ENCODE measurements at regions not wholly inside any gene's neighbourhood (a gene's known extent, or its start where the extent isn't known, plus 50 kb on each side); places are given as distances from the start of the nearest gene placed in this dataset.

DNA sequence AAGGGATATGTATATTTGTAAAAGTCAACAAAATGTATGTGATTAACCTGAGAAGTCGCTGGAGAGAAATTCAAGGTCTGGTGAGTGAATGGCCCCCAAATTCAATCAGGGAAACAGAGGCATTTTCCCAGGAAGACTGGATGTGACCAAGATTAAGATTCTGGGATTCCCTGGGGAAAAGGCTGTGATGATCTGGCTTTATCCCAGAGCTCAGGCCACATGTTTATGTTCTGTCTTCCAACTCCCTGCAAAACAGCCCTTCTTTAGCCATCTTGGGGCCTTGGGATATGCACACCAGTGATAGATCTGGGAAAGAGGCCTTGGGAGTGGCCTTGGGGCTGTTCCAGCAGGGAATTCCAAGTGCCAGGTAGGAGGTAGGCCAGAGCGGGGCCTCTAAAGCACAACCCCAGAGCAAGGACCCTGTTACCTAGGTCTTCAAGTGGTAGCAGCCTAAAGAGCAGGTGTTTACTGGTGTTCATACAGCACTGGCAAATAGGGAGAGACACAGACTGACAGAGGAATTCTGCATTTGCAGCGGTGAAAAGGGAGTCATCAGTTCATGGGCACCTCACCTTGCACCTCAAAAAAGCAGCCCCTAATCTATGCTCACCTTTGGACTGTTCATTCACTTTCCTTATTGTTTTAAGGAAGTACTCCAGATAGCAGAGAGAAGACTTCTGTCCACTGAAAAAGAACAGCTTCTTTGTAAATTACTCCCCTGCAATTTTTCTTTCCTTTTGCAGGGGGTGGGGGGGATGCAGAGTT lies 312.4 kb downstream of the BUD13 start:
- Mint-ChIP-seq H3K9me3 (no peaks in the 10 kb centered on the region), H3K4me1 (ENCODE audit: low read depth in 2 of 2) (no peaks in the 10 kb centered on the region), H3K4me3 (no peak overlapping the region), H3K36me3 (ENCODE audit: insufficient read depth) (no peaks in the 10 kb centered on the region), H3K27ac (no peak overlapping the region), H3K27me3 (peaks cover 38 to 58% of the 10 kb centered on the region in 2 donors)
- ATAC-seq (replicated peaks) (no peak), DNase-seq (no peak)

GRCh38 chr11:116459185-116460045 lies 313.4 kb downstream of the BUD13 start:
- H3K36me3 Mint-ChIP-seq (ENCODE audit: insufficient read depth): no peaks in the 10 kb centered on the region
- H3K4me3 Mint-ChIP-seq: no peak overlapping the region
- ATAC-seq (replicated peaks) (no peak), DNase-seq (no peak)
- peaks cover 38 to 60% of the 10 kb centered on the region in 2 donors for H3K27me3 Mint-ChIP-seq
- peak overlapping the region in 1 of 2 donors; percentile 15 for H3K27ac Mint-ChIP-seq
- no peaks in the 10 kb centered on the region for H3K9me3 Mint-ChIP-seq
- no peaks in the 10 kb centered on the region for H3K4me1 Mint-ChIP-seq (ENCODE audit: low read depth in 2 of 2)

DNA sequence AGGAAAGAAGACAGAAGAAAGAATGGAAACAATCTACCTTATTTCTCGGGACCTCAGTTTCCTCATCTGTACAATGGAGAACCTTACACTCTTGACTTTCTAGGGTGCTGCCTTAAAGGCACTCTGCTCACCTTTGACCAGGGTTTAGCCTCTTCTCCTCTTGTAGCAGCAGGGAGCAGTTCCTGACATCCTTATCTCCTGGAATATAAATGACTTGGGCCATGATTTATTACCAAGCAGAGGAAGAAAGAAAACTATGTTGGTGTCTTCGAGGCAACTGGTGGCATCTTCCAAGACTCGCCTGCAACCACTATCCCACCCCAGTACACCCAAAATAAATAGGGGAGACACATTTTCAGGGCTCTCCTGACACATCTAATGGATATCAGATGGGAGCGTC lies 314.2 kb downstream of the BUD13 start:
- ATAC-seq (replicated peaks): no peak
- no peak overlapping the region for H3K27ac Mint-ChIP-seq
- no peaks in the 10 kb centered on the region for H3K4me1 Mint-ChIP-seq (ENCODE audit: low read depth in 2 of 2)
- no peaks in the 10 kb centered on the region for H3K36me3 Mint-ChIP-seq (ENCODE audit: insufficient read depth)
- H3K27me3 Mint-ChIP-seq: peaks cover 38 to 65% of the 10 kb centered on the region in 2 donors
- DNase-seq: no peak
- H3K9me3 Mint-ChIP-seq: no peaks in the 10 kb centered on the region
- H3K4me3 Mint-ChIP-seq: no peak overlapping the region

DNA sequence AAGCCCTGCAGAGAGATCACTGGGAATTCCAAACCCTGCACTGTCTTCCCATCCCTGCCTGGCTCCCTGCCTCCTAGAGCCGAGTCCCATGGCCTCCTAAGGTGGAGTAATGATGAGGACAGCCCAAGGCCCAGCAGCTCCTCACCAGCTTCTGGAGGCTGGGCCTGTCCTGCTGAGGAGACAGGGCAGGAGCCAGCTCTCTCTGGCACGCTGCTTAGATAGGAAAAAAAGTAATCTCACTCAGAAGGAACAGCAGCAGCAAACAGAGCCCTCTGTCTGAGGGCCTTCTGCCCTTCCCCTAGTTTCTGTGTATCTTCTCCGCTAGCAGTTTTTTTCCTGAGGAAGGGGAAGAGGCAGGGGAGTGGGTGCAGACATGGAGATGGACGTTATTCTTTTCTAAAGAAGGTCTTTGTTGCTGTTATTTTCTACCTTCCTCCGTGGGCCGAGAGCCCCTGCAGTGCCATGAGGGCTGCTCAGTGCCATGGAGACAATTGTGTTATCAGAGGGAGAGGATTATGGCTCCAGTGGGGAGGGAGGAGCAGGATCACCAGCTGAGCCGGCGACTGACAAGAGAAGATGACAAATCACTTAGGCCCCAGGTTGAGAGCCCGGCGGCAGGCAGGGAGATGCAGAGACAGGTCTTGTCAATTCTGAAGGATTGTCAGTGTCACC lies 315.3 kb downstream of the BUD13 start:
- Mint-ChIP-seq H3K9me3 (no peaks in the 10 kb centered on the region), H3K27me3 (peaks cover 32 to 65% of the 10 kb centered on the region in 2 donors), H3K4me3 (no peak overlapping the region), H3K36me3 (ENCODE audit: insufficient read depth) (no peaks in the 10 kb centered on the region), H3K4me1 (ENCODE audit: low read depth in 2 of 2) (no peaks in the 10 kb centered on the region), H3K27ac (no peak overlapping the region)
- ATAC-seq (replicated peaks) (no peak), DNase-seq (no peak)

DNA sequence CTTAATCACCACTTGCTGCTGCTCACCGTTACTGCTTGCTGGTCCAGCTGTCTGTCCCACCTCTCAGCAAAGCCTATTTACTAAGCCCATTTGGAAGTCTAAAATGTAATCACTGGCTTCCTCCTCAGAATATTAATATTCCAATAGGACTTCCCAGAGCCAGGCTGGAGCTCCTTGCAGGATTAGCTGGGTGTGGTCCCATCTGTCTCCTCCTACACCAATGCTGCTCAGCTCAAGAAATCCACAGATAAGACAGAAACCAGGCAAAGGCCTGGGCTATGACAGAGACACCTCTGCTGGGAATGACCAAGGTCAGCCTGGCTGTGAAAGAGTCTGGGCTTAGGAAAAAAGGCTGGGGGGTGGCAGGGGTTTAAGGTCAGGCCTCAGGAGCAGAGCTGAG lies 317.8 kb downstream of the BUD13 start:
- Mint-ChIP-seq H3K4me1 (ENCODE audit: low read depth in 2 of 2) (no peaks in the 10 kb centered on the region), H3K36me3 (ENCODE audit: insufficient read depth) (no peaks in the 10 kb centered on the region), H3K9me3 (peaks cover 0 to 5% of the 10 kb centered on the region in 2 donors), H3K27me3 (peaks cover 31 to 56% of the 10 kb centered on the region in 2 donors), H3K27ac (no peak overlapping the region), H3K4me3 (no peak overlapping the region)
- ATAC-seq (replicated peaks) (no peak), DNase-seq (no peak)

DNA sequence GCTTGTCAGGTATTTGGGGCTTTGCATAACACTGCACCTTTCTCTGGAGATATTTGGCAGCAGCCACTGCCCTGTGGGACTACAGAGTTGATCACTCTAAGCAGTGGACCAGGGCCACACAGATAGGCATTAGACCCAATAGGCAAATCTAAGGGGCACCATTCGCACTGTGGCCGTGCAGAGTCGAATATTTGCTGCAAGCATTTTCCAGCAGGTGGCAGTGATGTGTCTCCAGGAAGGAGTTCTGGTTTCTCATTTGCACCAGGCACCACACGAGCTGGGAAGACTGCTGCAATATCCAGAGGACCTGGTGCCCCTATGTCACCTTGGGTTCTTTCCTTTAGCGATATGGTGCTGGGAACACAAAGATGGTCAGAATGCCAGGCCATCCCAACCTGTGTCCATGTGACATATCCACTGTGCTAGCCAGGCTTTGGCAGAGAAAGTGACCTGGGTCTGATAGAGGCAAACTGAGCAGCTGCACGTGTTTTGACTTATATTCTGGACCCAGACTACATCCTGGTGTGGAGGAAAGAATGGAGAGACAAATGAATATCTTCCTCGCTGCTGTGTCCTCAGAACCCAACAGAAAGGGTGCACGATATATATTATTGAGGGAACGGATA lies 318.7 kb downstream of the BUD13 start:
- H3K4me1 Mint-ChIP-seq (ENCODE audit: low read depth in 2 of 2): no peaks in the 10 kb centered on the region
- no peak overlapping the region for H3K4me3 Mint-ChIP-seq
- no peaks in the 10 kb centered on the region for H3K36me3 Mint-ChIP-seq (ENCODE audit: insufficient read depth)
- H3K9me3 Mint-ChIP-seq: peaks cover 0 to 5% of the 10 kb centered on the region in 2 donors
- no peak overlapping the region for H3K27ac Mint-ChIP-seq
- DNase-seq: no peak
- peaks cover 26 to 47% of the 10 kb centered on the region in 2 donors for H3K27me3 Mint-ChIP-seq
- ATAC-seq (replicated peaks): no peak

GRCh38 chr11:116452461-116452860 lies 320.3 kb downstream of the BUD13 start:
- Mint-ChIP-seq H3K9me3 (peaks cover 0 to 5% of the 10 kb centered on the region in 2 donors), H3K36me3 (ENCODE audit: insufficient read depth) (no peaks in the 10 kb centered on the region), H3K27me3 (peaks cover 14 to 31% of the 10 kb centered on the region in 2 donors), H3K4me1 (ENCODE audit: low read depth in 2 of 2) (no peaks in the 10 kb centered on the region), H3K4me3 (no peak overlapping the region), H3K27ac (no peak overlapping the region)
- no peak for ATAC-seq (replicated peaks)
- no peak for DNase-seq

- H3K4me3 Mint-ChIP-seq: no peak overlapping the region
- H3K27me3 Mint-ChIP-seq: peaks cover 25 to 41% of the 10 kb centered on the region in 2 donors
- no peaks in the 10 kb centered on the region for H3K4me1 Mint-ChIP-seq (ENCODE audit: low read depth in 2 of 2)
- ATAC-seq (replicated peaks) (no peak), DNase-seq (no peak)
- no peaks in the 10 kb centered on the region for H3K36me3 Mint-ChIP-seq (ENCODE audit: insufficient read depth)
- peaks cover 0 to 5% of the 10 kb centered on the region in 2 donors for H3K9me3 Mint-ChIP-seq
- H3K27ac Mint-ChIP-seq: no peak overlapping the region
Measured at GRCh38 chr11:116449522-116449921, 323.3 kb downstream of the BUD13 start.

- H3K4me3 Mint-ChIP-seq: no peak overlapping the region
- H3K27ac Mint-ChIP-seq: no peak overlapping the region
- ATAC-seq (replicated peaks) (no peak), DNase-seq (no peak)
- no peaks in the 10 kb centered on the region for H3K36me3 Mint-ChIP-seq (ENCODE audit: insufficient read depth)
- peaks cover 16 to 28% of the 10 kb centered on the region in 2 donors for H3K27me3 Mint-ChIP-seq
- H3K9me3 Mint-ChIP-seq: no peaks in the 10 kb centered on the region
- no peaks in the 10 kb centered on the region for H3K4me1 Mint-ChIP-seq (ENCODE audit: low read depth in 2 of 2)
Measured at GRCh38 chr11:116446048-116446941, 326.5 kb downstream of the BUD13 start.

- H3K36me3 Mint-ChIP-seq (ENCODE audit: insufficient read depth): no peaks in the 10 kb centered on the region
- DNase-seq: no peak
Measured at GRCh38 chr11:116445108-116446047, 327.4 kb downstream of the BUD13 start.

DNA sequence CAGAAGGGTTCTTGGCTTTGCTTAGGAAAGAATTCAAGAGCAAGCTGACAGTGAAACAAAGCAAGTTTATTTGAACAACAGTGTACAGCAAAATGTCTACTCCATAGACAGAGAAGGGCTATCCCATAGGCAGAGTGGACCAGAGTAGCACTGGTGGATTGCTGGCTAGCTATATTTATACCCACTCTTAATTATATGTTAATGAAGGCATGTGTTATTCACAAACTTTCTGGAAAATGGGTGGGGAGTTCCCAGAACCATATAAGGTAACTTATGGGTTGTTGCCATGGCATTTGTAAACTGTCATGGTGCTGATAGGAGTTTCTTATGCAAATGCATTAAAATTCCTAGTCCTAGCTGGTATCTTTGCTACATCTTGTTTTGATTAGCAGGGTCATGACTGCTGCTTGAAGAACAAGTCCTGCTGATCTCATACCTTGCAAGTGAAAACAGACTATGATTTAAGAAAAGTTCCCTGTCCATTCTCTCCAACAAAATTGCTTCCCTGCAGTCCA lies 330.5 kb downstream of the BUD13 start:
- H3K9me3 Mint-ChIP-seq: peaks cover 0 to 2% of the 10 kb centered on the region in 2 donors
- H3K36me3 Mint-ChIP-seq (ENCODE audit: insufficient read depth): no peaks in the 10 kb centered on the region
- no peak overlapping the region for H3K27ac Mint-ChIP-seq
- H3K4me3 Mint-ChIP-seq: no peak overlapping the region
- DNase-seq (no peak), ATAC-seq (replicated peaks) (no peak)
- peaks cover 20 to 28% of the 10 kb centered on the region in 2 donors for H3K27me3 Mint-ChIP-seq
- H3K4me1 Mint-ChIP-seq (ENCODE audit: low read depth in 2 of 2): no peaks in the 10 kb centered on the region

More at GRCh38 chr11:116445108-116446047, 327.4 kb downstream of the BUD13 start:
- Mint-ChIP-seq H3K27me3 (peaks cover 16 to 28% of the 10 kb centered on the region in 2 donors), H3K4me3 (no peak overlapping the region), H3K9me3 (no peaks in the 10 kb centered on the region), H3K4me1 (ENCODE audit: low read depth in 2 of 2) (no peaks in the 10 kb centered on the region), H3K27ac (no peak overlapping the region)
- ATAC-seq (replicated peaks): no peak

Data from effector memory CD8-positive, alpha-beta T cell (primary cell).